Testis (tissue), 2 donors: ENCODE measurements at regions not wholly inside any gene's neighbourhood (a gene's known extent, or its start where the extent isn't known, plus 50 kb on each side); places are given as distances from the start of the nearest gene placed in this dataset.

Experiments
- POLR2A ChIP-seq: fragments of 450-650 bp; IDR thresholded peaks from one replicate; pipeline ENCODE4 v1.6.1; 2017; ENCODE audit warnings: antibody characterized with exemption, mild to moderate bottlenecking, moderate library complexity
- TF ChIP-seq, protein P1 (sequence below), 3 experiments: fragments of 450-650 bp in 2 of 3; fragments of 200-600 bp in 1 of 3; sonication (generic) in 1 of 3; IDR thresholded peaks; one replicate each; pipeline ENCODE4 v1.5.1; 2016 to 2019; ENCODE audit warnings: antibody characterized with exemption in 3 of 3, mild to moderate bottlenecking in 2 of 3, moderate library complexity in 1 of 3

DNA sequence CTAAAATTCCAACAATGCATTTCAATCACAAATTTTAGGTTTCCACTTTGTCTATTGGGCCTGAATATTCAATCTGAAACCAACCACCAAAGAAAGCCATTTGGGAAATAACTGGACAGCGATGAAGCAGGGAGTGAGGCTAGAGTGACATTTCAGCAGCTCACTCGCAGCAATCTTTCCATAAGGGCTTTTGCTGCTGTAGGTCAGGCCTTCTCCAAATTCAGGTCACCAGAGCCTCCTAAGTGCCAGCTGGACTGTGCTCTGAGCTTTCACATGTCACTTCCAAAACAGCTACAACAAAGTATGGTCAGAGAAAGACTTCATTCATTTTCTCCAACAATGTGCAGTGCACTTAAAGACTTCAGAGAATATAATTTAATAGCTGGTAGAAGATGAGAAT is 194.8 kb downstream of the FRK start:
- TF ChIP-seq, protein P1, sequence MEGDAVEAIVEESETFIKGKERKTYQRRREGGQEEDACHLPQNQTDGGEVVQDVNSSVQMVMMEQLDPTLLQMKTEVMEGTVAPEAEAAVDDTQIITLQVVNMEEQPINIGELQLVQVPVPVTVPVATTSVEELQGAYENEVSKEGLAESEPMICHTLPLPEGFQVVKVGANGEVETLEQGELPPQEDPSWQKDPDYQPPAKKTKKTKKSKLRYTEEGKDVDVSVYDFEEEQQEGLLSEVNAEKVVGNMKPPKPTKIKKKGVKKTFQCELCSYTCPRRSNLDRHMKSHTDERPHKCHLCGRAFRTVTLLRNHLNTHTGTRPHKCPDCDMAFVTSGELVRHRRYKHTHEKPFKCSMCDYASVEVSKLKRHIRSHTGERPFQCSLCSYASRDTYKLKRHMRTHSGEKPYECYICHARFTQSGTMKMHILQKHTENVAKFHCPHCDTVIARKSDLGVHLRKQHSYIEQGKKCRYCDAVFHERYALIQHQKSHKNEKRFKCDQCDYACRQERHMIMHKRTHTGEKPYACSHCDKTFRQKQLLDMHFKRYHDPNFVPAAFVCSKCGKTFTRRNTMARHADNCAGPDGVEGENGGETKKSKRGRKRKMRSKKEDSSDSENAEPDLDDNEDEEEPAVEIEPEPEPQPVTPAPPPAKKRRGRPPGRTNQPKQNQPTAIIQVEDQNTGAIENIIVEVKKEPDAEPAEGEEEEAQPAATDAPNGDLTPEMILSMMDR (IDR thresholded peaks at IDR 0.05): no peak
- no peak for TF ChIP-seq POLR2A
